Epithelial cell of esophagus (primary cell): ENCODE measurements at regions not wholly inside any gene's neighbourhood (a gene's known extent, or its start where the extent isn't known, plus 50 kb on each side); places are given as distances from the start of the nearest gene placed in this dataset.
A peak's percentile ranks its signal among the peaks of the same experiment; 100 is the strongest.

ENCODE experiments used
- DNase-seq: peaks from one replicate; pipeline ENCODE4 v3.0.0; 2010; ENCODE audit warnings: low read depth
- H3K4me3 ChIP-seq: 2 replicates; pipeline ENCODE4 v1.5.1; 2011; ENCODE audit warnings: mild to moderate bottlenecking, low read length, control low read depth
- TF ChIP-seq, protein P1 (sequence below): IDR thresholded peaks from 2 replicates; pipeline ENCODE4 v1.5.1; 2011; ENCODE audit warnings: low read depth, mild to moderate bottlenecking, low read length, control low read depth, inconsistent platforms; ENCODE audit not compliant: insufficient read depth; ENCODE audit errors: missing control alignments

- DNase-seq: no peak
- H3K4me3 ChIP-seq: no peak overlapping the region
- TF ChIP-seq, protein P1, sequence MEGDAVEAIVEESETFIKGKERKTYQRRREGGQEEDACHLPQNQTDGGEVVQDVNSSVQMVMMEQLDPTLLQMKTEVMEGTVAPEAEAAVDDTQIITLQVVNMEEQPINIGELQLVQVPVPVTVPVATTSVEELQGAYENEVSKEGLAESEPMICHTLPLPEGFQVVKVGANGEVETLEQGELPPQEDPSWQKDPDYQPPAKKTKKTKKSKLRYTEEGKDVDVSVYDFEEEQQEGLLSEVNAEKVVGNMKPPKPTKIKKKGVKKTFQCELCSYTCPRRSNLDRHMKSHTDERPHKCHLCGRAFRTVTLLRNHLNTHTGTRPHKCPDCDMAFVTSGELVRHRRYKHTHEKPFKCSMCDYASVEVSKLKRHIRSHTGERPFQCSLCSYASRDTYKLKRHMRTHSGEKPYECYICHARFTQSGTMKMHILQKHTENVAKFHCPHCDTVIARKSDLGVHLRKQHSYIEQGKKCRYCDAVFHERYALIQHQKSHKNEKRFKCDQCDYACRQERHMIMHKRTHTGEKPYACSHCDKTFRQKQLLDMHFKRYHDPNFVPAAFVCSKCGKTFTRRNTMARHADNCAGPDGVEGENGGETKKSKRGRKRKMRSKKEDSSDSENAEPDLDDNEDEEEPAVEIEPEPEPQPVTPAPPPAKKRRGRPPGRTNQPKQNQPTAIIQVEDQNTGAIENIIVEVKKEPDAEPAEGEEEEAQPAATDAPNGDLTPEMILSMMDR: no peak
These were observed 541.7 kb downstream of the BCOR start for GRCh38 chrX:39556056-39556455.

DNA sequence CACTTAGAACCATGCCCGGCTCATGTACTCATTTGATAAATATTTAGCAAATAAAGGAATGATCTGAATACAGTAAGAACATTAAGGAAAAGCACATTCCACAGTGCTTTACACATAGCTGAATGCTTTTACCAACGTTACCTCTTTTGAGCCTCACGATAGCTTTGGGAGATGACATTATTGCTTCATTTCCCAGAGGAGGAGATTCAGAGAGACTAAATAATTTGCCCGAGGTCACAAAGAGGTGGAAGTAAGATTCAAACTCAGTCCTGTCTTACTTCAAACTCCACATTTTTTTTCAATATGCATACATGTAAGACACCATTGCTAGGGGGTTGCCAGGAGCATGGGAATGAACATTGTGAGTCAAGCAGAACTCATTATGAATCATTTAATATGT, 538.5 kb downstream of the BCOR start:
- peak; percentile 39 for DNase-seq
- no peak overlapping the region for H3K4me3 ChIP-seq
- TF ChIP-seq, protein P1: no peak

DNA sequence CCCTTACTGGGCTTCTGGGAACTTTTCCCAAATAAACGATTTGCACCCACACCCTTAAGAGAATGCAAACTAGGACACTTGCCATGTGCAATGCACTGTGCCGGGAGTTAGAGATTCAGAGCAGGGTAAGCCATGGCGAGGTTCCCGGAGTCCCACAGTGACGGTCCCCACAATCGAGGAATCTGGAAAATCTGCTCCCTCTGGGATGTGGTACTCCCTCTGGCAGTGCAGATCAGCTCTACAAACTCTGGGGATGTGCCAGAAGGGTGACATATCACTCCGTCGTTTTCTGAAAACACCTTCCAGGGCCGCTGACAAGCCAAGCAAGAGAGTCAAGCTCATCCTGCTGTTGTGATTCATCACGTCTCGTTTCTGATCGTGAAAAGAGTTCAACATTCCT, 537.5 kb downstream of the BCOR start:
- TF ChIP-seq, protein P1: no peak
- no peak overlapping the region for H3K4me3 ChIP-seq
- DNase-seq: no peak

DNA sequence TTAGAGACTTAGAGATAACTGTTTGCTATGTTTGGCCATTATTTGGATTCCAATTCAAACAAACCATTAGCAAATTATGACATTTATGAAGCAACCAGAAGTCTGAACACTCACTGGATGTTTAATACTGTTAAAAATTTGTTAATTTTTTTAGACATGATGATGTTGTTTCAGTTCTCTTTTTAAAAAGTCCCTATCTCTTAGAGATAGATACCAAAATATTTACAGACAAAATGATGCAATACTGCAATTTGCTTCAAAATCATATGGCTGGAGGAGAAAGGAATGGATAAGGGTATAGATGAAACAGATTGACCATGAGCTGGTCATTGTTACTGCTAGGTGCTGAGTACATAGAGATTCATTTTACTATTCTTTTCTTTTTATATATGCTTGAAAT, 534.6 kb downstream of the BCOR start:
- H3K4me3 ChIP-seq: no peak overlapping the region
- DNase-seq: no peak
- TF ChIP-seq, protein P1: no peak

- no peak overlapping the region for H3K4me3 ChIP-seq
- TF ChIP-seq, protein P1: no peak
- DNase-seq: no peak
These were observed 533.0 kb downstream of the BCOR start for GRCh38 chrX:39564751-39565150.

- no peak for DNase-seq
- H3K4me3 ChIP-seq: no peak overlapping the region
- TF ChIP-seq, protein P1: no peak
These were observed 523.6 kb downstream of the BCOR start for GRCh38 chrX:39574178-39574577.

DNA sequence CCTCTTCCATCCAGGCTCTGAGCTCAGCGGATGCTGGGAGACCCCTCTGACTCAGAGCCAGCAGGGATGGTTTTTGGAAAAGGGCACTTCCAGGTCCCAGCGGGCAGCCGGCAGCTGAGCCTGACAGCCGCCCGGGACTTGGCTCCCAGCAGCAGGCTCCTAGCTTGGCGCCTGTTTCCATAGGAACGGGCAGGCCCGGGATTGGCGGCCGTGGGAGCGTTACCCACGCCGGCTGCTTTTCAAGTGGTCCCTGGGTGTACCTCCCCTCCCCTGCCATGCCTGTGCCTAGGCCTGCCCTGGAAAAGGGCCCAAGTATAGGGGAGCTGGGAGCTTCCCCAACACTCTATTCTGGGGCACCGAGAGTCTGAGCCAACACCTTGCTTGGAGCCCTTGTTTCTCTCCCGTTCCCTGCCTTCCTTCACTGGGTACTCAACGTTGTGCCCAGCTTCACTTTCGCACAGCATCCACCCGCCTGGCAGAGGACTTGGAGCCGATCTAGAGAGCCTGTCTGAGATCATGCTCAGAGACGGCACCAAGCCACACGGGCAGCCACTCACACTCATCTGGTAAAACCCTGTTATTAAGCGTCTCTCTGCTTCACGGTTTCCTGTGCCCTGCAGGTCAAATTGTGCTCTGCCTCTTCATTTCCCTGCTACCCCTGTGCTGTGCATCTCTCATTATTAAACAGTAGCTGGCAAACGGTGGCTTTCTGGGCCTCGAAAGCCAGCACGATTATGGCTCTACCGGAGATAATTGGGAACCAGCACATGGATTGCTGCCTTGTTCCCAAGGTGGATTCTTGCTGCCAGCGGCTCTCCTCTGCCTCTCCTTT, 521.5 kb downstream of the BCOR start:
- H3K4me3 ChIP-seq: no peak overlapping the region
- TF ChIP-seq, protein P1: no peak
- no peak for DNase-seq
